CD4-positive, alpha-beta memory T cell (primary cell): ENCODE measurements at regions not wholly inside any gene's neighbourhood (a gene's known extent, or its start where the extent isn't known, plus 50 kb on each side); places are given as distances from the start of the nearest gene placed in this dataset.

ENCODE experiments used
- CTCF ChIA-PET: fragments of 350-600 bp; sonication (Branson Sonifier 250); formaldehyde crosslinking; loops from one replicate; lab custom pipeline; 2021; ENCODE audit warnings: inconsistent platforms; ENCODE audit not compliant: partially characterized antibody; lab: Charles Lee
- POLR2A ChIA-PET: fragments of 350-600 bp; sonication (Branson Sonifier 250); formaldehyde crosslinking; loops from one replicate; lab custom pipeline; 2021; ENCODE audit not compliant: partially characterized antibody; lab: Charles Lee
- DNase-seq, 5 donors: peaks; one replicate each; pipeline versions ENCODE4 v3.0.0 to v3.0.0-alpha.2; 2020 to 2022; ENCODE audit warnings: mixed read lengths in 1 of 5
- H3K27ac ChIP-seq: one replicate; pipeline ENCODE4 v1.7.0; 2013; ENCODE audit warnings: low read depth, low read length
- H3K27me3 ChIP-seq: 2 replicates; pipeline ENCODE4 v1.7.0; 2013; ENCODE audit warnings: mild to moderate bottlenecking, low read length, moderate library complexity; ENCODE audit not compliant: insufficient read depth
- H3K36me3 ChIP-seq: 2 replicates; pipeline ENCODE4 v1.7.0; 2013; ENCODE audit warnings: mild to moderate bottlenecking, low read length, moderate library complexity; ENCODE audit not compliant: insufficient read depth
- H3K4me1 ChIP-seq: 2 replicates; pipeline ENCODE4 v1.7.0; 2013; ENCODE audit warnings: mild to moderate bottlenecking, low read length, moderate library complexity; ENCODE audit not compliant: insufficient read depth
- H3K4me3 ChIP-seq, 2 donors: one replicate each; pipeline ENCODE4 v1.7.0; 2013; ENCODE audit warnings: low read length in 2 of 2, mild to moderate bottlenecking in 1 of 2
- H3K9me3 ChIP-seq, 2 donors: one replicate each; pipeline ENCODE4 v1.7.0; 2013; ENCODE audit warnings: low read length in 2 of 2, control low read depth in 1 of 2; ENCODE audit not compliant: control insufficient read depth in 1 of 2
- H3K27ac Mint-ChIP-seq, 7 donors: one replicate each; pipeline ENCODE4 v1.8.0; 2020 to 2021; ENCODE audit warnings: mixed read lengths in 7 of 7, mild to moderate bottlenecking in 6 of 7, inconsistent platforms in 3 of 7, moderate library complexity in 3 of 7
- H3K27me3 Mint-ChIP-seq, 2 donors: one replicate each; pipeline ENCODE4 v1.8.0; 2020 to 2021; ENCODE audit warnings: mixed read lengths in 2 of 2
- H3K36me3 Mint-ChIP-seq, 2 donors: one replicate each; pipeline ENCODE4 v1.8.0; 2020 to 2021; ENCODE audit warnings: mixed read lengths in 2 of 2, inconsistent platforms in 1 of 2, mild to moderate bottlenecking in 1 of 2
- H3K4me1 Mint-ChIP-seq, 4 donors: one replicate each; pipeline ENCODE4 v1.8.0; 2020 to 2021; ENCODE audit warnings: mixed read lengths in 4 of 4, mild to moderate bottlenecking in 1 of 4
- H3K4me3 Mint-ChIP-seq, 8 donors: one replicate each; pipeline ENCODE4 v1.8.0; 2020 to 2021; ENCODE audit warnings: mixed read lengths in 8 of 8, mild to moderate bottlenecking in 7 of 8, moderate library complexity in 6 of 8, inconsistent platforms in 3 of 8
- H3K9me3 Mint-ChIP-seq, 8 donors: one replicate each; pipeline ENCODE4 v1.8.0; 2020 to 2021; ENCODE audit warnings: mixed read lengths in 8 of 8, mild to moderate bottlenecking in 5 of 8, inconsistent platforms in 3 of 8, moderate library complexity in 1 of 8
- intact Hi-C: fragments of 100-400 bp; cut with micrococcal nuclease; formaldehyde crosslinking; loops from one replicate; pipeline ENCODE4 v1.15.1; 2023

GRCh38 chr15:98505611-98506031 lies 142.7 kb upstream of the IGF1R start:
- Mint-ChIP-seq H3K4me1 (no peaks in the 10 kb centered on the region), H3K27me3 (peaks cover 25 to 31% of the 10 kb centered on the region in 2 donors), H3K9me3 (peaks cover 0 to 3% (median 0%) of the 10 kb centered on the region in 8 donors), H3K36me3 (no peaks in the 10 kb centered on the region), H3K4me3 (no peak overlapping the region), H3K27ac (no peak overlapping the region)
- intact Hi-C loops = no loop called here
- H3K27ac ChIP-seq = no peak overlapping the region
- no peaks in the 10 kb centered on the region for H3K27me3 ChIP-seq
- no peaks in the 10 kb centered on the region for H3K4me1 ChIP-seq
- DNase-seq = no peak
- H3K9me3 ChIP-seq = no peaks in the 10 kb centered on the region
- H3K4me3 ChIP-seq = no peak overlapping the region
- POLR2A ChIA-PET = no interaction called here
- no peaks in the 10 kb centered on the region for H3K36me3 ChIP-seq
- CTCF ChIA-PET = no interaction called here

GRCh38 chr15:98506172-98506571 lies 142.2 kb upstream of the IGF1R start:
- H3K9me3 Mint-ChIP-seq = peaks cover 0 to 3% (median 0%) of the 10 kb centered on the region in 8 donors
- Histone ChIP-seq H3K27me3 (no peaks in the 10 kb centered on the region), H3K4me3 (no peak overlapping the region), H3K4me1 (no peaks in the 10 kb centered on the region), H3K27ac (no peak overlapping the region), H3K36me3 (no peaks in the 10 kb centered on the region), H3K9me3 (no peaks in the 10 kb centered on the region)
- no peak overlapping the region for H3K4me3 Mint-ChIP-seq
- no peak overlapping the region for H3K27ac Mint-ChIP-seq
- POLR2A ChIA-PET = no interaction called here
- intact Hi-C loops = no loop called here
- no peaks in the 10 kb centered on the region for H3K36me3 Mint-ChIP-seq
- H3K4me1 Mint-ChIP-seq = no peaks in the 10 kb centered on the region
- H3K27me3 Mint-ChIP-seq = peaks cover 25 to 31% of the 10 kb centered on the region in 2 donors
- CTCF ChIA-PET = no interaction called here
- no peak for DNase-seq

- Histone ChIP-seq H3K4me1 (no peaks in the 10 kb centered on the region), H3K9me3 (no peaks in the 10 kb centered on the region), H3K27ac (no peak overlapping the region), H3K4me3 (no peak overlapping the region), H3K36me3 (no peaks in the 10 kb centered on the region), H3K27me3 (no peaks in the 10 kb centered on the region)
- CTCF ChIA-PET = interaction anchor here (1.0 kb wide), 1 partner anchor 12 kb away, joined by 3 read pairs; no protein-coding TSS in a partner anchor
- Mint-ChIP-seq H3K27ac (no peak overlapping the region), H3K4me1 (no peaks in the 10 kb centered on the region), H3K4me3 (no peak overlapping the region), H3K9me3 (peaks cover 0 to 3% (median 0%) of the 10 kb centered on the region in 8 donors), H3K27me3 (peaks cover 25 to 30% of the 10 kb centered on the region in 2 donors), H3K36me3 (no peaks in the 10 kb centered on the region)
- intact Hi-C loops = no loop called here
- no peak for DNase-seq
- POLR2A ChIA-PET = no interaction called here
Observed at GRCh38 chr15:98506711-98507110, 141.6 kb upstream of the IGF1R start.

GRCh38 chr15:98513428-98513986 lies 134.8 kb upstream of the IGF1R start:
- no peaks in the 10 kb centered on the region for H3K36me3 Mint-ChIP-seq
- CTCF ChIA-PET = interaction anchor here (0.7 kb wide), 1 partner anchor 1826 kb away, joined by 3 read pairs; no protein-coding TSS in a partner anchor
- Histone ChIP-seq H3K4me1 (no peaks in the 10 kb centered on the region), H3K27ac (no peak overlapping the region), H3K27me3 (no peaks in the 10 kb centered on the region), H3K4me3 (no peak overlapping the region), H3K36me3 (no peaks in the 10 kb centered on the region), H3K9me3 (no peaks in the 10 kb centered on the region)
- H3K27me3 Mint-ChIP-seq = peaks cover 0 to 3% of the 10 kb centered on the region in 2 donors
- no peak for DNase-seq
- no peaks in the 10 kb centered on the region for H3K4me1 Mint-ChIP-seq
- intact Hi-C loops = no loop called here
- POLR2A ChIA-PET = no interaction called here
- H3K27ac Mint-ChIP-seq = no peak overlapping the region
- H3K4me3 Mint-ChIP-seq = no peak overlapping the region
- H3K9me3 Mint-ChIP-seq = peaks cover 0 to 2% (median 0%) of the 10 kb centered on the region in 8 donors

- H3K4me1 Mint-ChIP-seq = peaks cover 0 to 3% (median 0%) of the 10 kb centered on the region in 4 donors
- intact Hi-C loops = no loop called here
- no peaks in the 10 kb centered on the region for H3K4me1 ChIP-seq
- H3K4me3 ChIP-seq = no peak overlapping the region
- no peak overlapping the region for H3K27ac ChIP-seq
- no peak overlapping the region for H3K4me3 Mint-ChIP-seq
- ChIA-PET CTCF (interaction anchor here (1.8 kb wide), 1 partner anchor 145 kb away, joined by 14 read pairs; no protein-coding TSS in a partner anchor), POLR2A (no interaction called here)
- H3K36me3 ChIP-seq = no peaks in the 10 kb centered on the region
- H3K9me3 Mint-ChIP-seq = peaks cover 0 to 2% (median 0%) of the 10 kb centered on the region in 8 donors
- H3K36me3 Mint-ChIP-seq = no peaks in the 10 kb centered on the region
- DNase-seq = no peak
- H3K27me3 Mint-ChIP-seq = peaks cover 3% of the 10 kb centered on the region in 2 donors
- no peaks in the 10 kb centered on the region for H3K27me3 ChIP-seq
- no peaks in the 10 kb centered on the region for H3K9me3 ChIP-seq
- no peak overlapping the region for H3K27ac Mint-ChIP-seq
Observed at GRCh38 chr15:98514034-98514622, 134.2 kb upstream of the IGF1R start.

- H3K27ac ChIP-seq = no peak overlapping the region
- Mint-ChIP-seq H3K27ac (peak overlapping the region in 1 of 7 donors; percentile 23), H3K27me3 (peaks cover 0 to 4% of the 10 kb centered on the region in 2 donors), H3K4me1 (peaks cover 0 to 4% (median 0%) of the 10 kb centered on the region in 4 donors), H3K4me3 (no peak overlapping the region), H3K36me3 (no peaks in the 10 kb centered on the region), H3K9me3 (peaks cover 0 to 2% (median 0%) of the 10 kb centered on the region in 8 donors)
- ChIA-PET POLR2A (interaction anchor here (1.0 kb wide), 1 partner anchor 142 kb away, joined by 3 read pairs; no protein-coding TSS in a partner anchor), CTCF (interaction anchor here (0.7 to 8.4 kb wide), 25 partner anchors 9 to 551 kb away, joined by 3 to 145 read pairs (median 4); no protein-coding TSS in a partner anchor)
- intact Hi-C loops = loop anchor here (1.0 to 2.0 kb wide), 5 partner anchors 140 to 557 kb away; no protein-coding TSS in a partner anchor
- no peaks in the 10 kb centered on the region for H3K36me3 ChIP-seq
- no peak overlapping the region for H3K4me3 ChIP-seq
- no peaks in the 10 kb centered on the region for H3K4me1 ChIP-seq
- no peaks in the 10 kb centered on the region for H3K9me3 ChIP-seq
- no peaks in the 10 kb centered on the region for H3K27me3 ChIP-seq
- peak in 4 of 5 donors; percentile 38 to 50 (median 42) for DNase-seq
Observed at GRCh38 chr15:98518823-98519561, 129.3 kb upstream of the IGF1R start.
